K562 (cell line): ENCODE measurements at regions not wholly inside any gene's neighbourhood (a gene's known extent, or its start where the extent isn't known, plus 50 kb on each side); places are given as distances from the start of the nearest gene placed in this dataset.

ENCODE experiments used
- ATAC-seq: fragments of 200-7000 bp; cut with Tn5 transposase; 3 replicates; pipeline ENCODE4 v1.9.1; 2020; ENCODE audit warnings: moderate library complexity
- BruUV-seq: library from RNA; stranded (reverse); fragments of 400-500 nt; replicated peaks from 2 replicates; lab custom pipeline; 2021; lab: Mats Ljungman, UMichigan
- CTCF ChIA-PET: fragments of 300-600 bp; formaldehyde crosslinking; extraction: SDS; loops from one replicate; lab custom pipeline; 2021; ENCODE audit warnings: low intra/inter-chr PET ratio; lab: Yijun Ruan, JAX
- POLR2A ChIA-PET: fragments of 300-600, 350-650 bp; sonication (Branson Sonifier 250); formaldehyde crosslinking; extraction: SDS; loops from one replicate; lab custom pipeline; 2021; ENCODE audit warnings: antibody characterized with exemption, inconsistent platforms; lab: Yijun Ruan, JAX
- DNase-seq, 4 experiments: peaks; one replicate each; pipeline versions ENCODE4 v3.0.0 to v3.0.0-alpha.2; 2011 to 2018; ENCODE audit warnings: low spot score in 3 of 4, mixed read lengths in 3 of 4; ENCODE audit errors: extremely low read depth in 1 of 4
- FAIRE-seq: peaks from 2 replicates; lab custom pipeline; 2011; peaks lifted over from hg19 to GRCh38; lab: Jason Lieb, UNC
- H2AFZ ChIP-seq: 2 replicates; pipeline ENCODE4 v1.6.0; 2011; ENCODE audit warnings: low read depth, low read length, control low read depth, inconsistent platforms
- H3K27ac ChIP-seq: fragments of 200-600 bp; 3 replicates; pipeline ENCODE4 v1.8.0; 2011; ENCODE audit warnings: low read depth, mild to moderate bottlenecking, control low read depth, inconsistent platforms, low read length, moderate library complexity, mixed read lengths; ENCODE audit errors: extremely low read depth
- H3K27me3 ChIP-seq, 2 experiments: fragments of 300-600 bp in 1 of 2; 2 replicates in 1 of 2; 3 replicates in 1 of 2; pipeline versions ENCODE4 v1.6.0 to v1.8.0; 2011; ENCODE audit warnings: inconsistent platforms in 2 of 2, low read length in 2 of 2, mild to moderate bottlenecking in 1 of 2, mixed read lengths in 1 of 2, moderate library complexity in 1 of 2; ENCODE audit not compliant: control insufficient read depth in 2 of 2, insufficient read depth in 2 of 2
- H3K36me3 ChIP-seq: fragments of 300-600 bp; 3 replicates; pipeline ENCODE4 v1.8.0; 2011; ENCODE audit warnings: mild to moderate bottlenecking, low read length, inconsistent platforms; ENCODE audit not compliant: control insufficient read depth, insufficient read depth
- H3K4me1 ChIP-seq, 2 experiments: fragments of 200-600 bp in 1 of 2; replicated peaks in 1 of 2; 2 replicates in 1 of 2; 3 replicates in 1 of 2; pipeline versions ENCODE4 v1.5.1 to v1.8.0; 2011; ENCODE audit warnings: inconsistent platforms in 2 of 2, low read length in 2 of 2, mild to moderate bottlenecking in 1 of 2, mixed read lengths in 1 of 2, moderate library complexity in 1 of 2; ENCODE audit not compliant: control insufficient read depth in 2 of 2, insufficient read depth in 2 of 2
- H3K4me2 ChIP-seq: 2 replicates; pipeline ENCODE4 v1.6.1; 2011; ENCODE audit warnings: low read length, control low read depth, inconsistent platforms, mixed read lengths; ENCODE audit not compliant: insufficient read depth
- H3K4me3 ChIP-seq: fragments of 200-600 bp; sonication (generic), shearing (Covaris generic); 2 replicates; pipeline ENCODE4 v1.5.1; 2016; ENCODE audit warnings: control low read depth, inconsistent platforms
- H3K79me2 ChIP-seq: fragments of 200-600 bp; 3 replicates; pipeline ENCODE4 v1.8.0; 2011; ENCODE audit warnings: low read length, inconsistent platforms; ENCODE audit not compliant: control insufficient read depth, insufficient read depth
- H3K9ac ChIP-seq, 2 experiments: 2 replicates each; pipeline versions ENCODE4 v1.6.0 to v1.6.1; 2011; ENCODE audit warnings: low read depth in 2 of 2, low read length in 2 of 2, control low read depth in 1 of 2, inconsistent platforms in 1 of 2, mild to moderate bottlenecking in 1 of 2, mixed read lengths in 1 of 2; ENCODE audit not compliant: insufficient read depth in 1 of 2
- H3K9me1 ChIP-seq: one replicate; pipeline ENCODE4 v1.6.0; 2011; ENCODE audit warnings: inconsistent platforms, mild to moderate bottlenecking, low read length, moderate library complexity; ENCODE audit not compliant: control insufficient read depth, insufficient read depth
- H3K9me3 ChIP-seq: replicated peaks from 2 replicates; pipeline ENCODE4 v1.5.1; 2011; ENCODE audit warnings: low read depth, low read length, inconsistent platforms; ENCODE audit not compliant: control insufficient read depth, insufficient read depth
- H4K20me1 ChIP-seq: replicated peaks from 2 replicates; pipeline ENCODE4 v1.6.1; 2011; ENCODE audit warnings: low read length, inconsistent platforms, mixed read lengths; ENCODE audit not compliant: control insufficient read depth, insufficient read depth
- FOS ChIP-seq: IDR thresholded peaks from 3 replicates; pipeline ENCODE4 v1.6.1; 2011; ENCODE audit not compliant: insufficient read length; ENCODE audit errors: extremely low read depth
- PCBP2 ChIP-seq: fragments of 200-400 bp; formaldehyde crosslinking; IDR thresholded peaks from 2 replicates; pipeline ENCODE4 v1.6.1; 2018; ENCODE audit warnings: low read length, low read depth, mild to moderate bottlenecking, moderate library complexity; ENCODE audit not compliant: poor library complexity, severe bottlenecking
- SRSF7 ChIP-seq: fragments of 200-400 bp; formaldehyde crosslinking; optimal IDR thresholded peaks from 2 replicates; pipeline ENCODE3; 2017; ENCODE audit warnings: mild to moderate bottlenecking, low read depth, low read length
- TCF7L2 ChIP-seq: fragments of 150-350 bp; IDR thresholded peaks from 2 replicates; pipeline ENCODE4 v1.6.1; 2016; ENCODE audit warnings: low read depth, mild to moderate bottlenecking, low read length, moderate library complexity
- ZNF212 ChIP-seq: fragments of 450-650 bp; formaldehyde crosslinking; IDR thresholded peaks from 2 replicates; pipeline ENCODE4 v1.4.0; 2020; ENCODE audit warnings: mild to moderate bottlenecking
- ZNF263 ChIP-seq: sonication (generic); formaldehyde crosslinking; IDR thresholded peaks from 2 replicates; pipeline ENCODE4 v1.8.0; 2022; ENCODE audit warnings: mild to moderate bottlenecking, missing genetic modification reagents, borderline replicate concordance
- WGBS: fragments of 100-300 bp; shearing (Covaris generic); methylation state at CpG from one replicate; pipeline ENCODE4 v1.1.6; 2016; ENCODE audit warnings: low coverage, mixed read lengths; ENCODE audit not compliant: insufficient coverage; ENCODE audit errors: missing lambda C conversion rate; 5-methylcytosine and 5-hydroxymethylcytosine counted together
- in situ Hi-C: fragments of 300-500 bp; cut with MboI; formaldehyde crosslinking; loops from 4 replicates; pipeline ENCODE4 v1.15.0; 2018; ENCODE audit warnings: inconsistent platforms, mixed read lengths
- intact Hi-C: fragments of 100-400 bp; cut with micrococcal nuclease; formaldehyde crosslinking; loops from 2 replicates; pipeline ENCODE4 v1.14.2; 2022
- TF ChIP-seq, protein P1 (sequence below): IDR thresholded peaks from 2 replicates; pipeline ENCODE4 v1.6.1; 2012; ENCODE audit warnings: low read depth, low read length, improper control_type of control experiment, borderline replicate concordance
- TF ChIP-seq, protein P2 (sequence below): IDR thresholded peaks from 2 replicates; pipeline ENCODE4 v1.6.1; 2016; ENCODE audit warnings: missing genetic modification characterization, missing compliant biosample characterization
- TF ChIP-seq, protein P3 (sequence below): fragments of 250-450 bp; sonication (Bioruptor Pico); IDR thresholded peaks from 2 replicates; pipeline ENCODE4 v1.4.0; 2020; ENCODE audit warnings: borderline replicate concordance
- TF ChIP-seq, protein P4 (sequence below): fragments of 450-650 bp; IDR thresholded peaks from 2 replicates; pipeline ENCODE4 v1.6.1; 2016

DNA sequence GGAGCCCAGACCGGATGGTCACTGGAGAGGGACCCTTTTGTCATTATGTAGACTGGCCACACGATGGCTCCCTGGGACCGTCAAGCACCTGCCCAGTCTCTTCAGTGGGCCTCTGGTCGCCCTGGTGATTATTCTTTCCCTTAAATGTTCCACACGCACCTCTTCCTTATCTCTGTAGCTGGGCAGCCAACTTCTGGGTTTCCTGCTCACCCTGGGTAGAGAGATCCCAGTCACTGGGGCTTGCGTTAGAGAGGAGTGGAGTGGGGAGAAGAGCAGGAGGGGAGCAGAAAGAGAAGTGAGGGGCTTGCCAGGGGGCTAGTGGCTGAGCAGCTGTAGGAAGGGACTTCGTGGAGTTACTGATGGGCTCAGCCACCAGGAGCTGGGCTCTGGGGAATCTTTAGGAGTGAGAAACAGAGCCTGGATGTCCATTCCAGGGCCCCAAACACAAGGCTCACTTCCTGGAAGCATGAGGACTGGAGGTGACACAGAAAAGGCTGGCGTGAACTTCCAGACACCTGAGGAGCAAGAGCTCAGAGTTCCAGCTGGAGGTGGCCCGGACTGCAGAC is 150.1 kb downstream of the DHX35 start (continued):
- TF ChIP-seq, protein P1, sequence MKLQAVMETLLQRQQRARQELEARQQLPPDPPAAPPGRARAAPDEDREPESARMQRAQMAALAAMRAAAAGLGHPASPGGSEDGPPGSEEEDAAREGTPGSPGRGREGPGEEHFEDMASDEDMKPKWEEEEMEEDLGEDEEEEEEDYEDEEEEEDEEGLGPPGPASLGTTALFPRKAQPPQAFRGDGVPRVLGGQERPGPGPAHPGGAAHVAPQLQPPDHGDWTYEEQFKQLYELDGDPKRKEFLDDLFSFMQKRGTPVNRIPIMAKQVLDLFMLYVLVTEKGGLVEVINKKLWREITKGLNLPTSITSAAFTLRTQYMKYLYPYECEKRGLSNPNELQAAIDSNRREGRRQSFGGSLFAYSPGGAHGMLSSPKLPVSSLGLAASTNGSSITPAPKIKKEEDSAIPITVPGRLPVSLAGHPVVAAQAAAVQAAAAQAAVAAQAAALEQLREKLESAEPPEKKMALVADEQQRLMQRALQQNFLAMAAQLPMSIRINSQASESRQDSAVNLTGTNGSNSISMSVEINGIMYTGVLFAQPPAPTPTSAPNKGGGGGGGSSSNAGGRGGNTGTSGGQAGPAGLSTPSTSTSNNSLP: no peak

DNA sequence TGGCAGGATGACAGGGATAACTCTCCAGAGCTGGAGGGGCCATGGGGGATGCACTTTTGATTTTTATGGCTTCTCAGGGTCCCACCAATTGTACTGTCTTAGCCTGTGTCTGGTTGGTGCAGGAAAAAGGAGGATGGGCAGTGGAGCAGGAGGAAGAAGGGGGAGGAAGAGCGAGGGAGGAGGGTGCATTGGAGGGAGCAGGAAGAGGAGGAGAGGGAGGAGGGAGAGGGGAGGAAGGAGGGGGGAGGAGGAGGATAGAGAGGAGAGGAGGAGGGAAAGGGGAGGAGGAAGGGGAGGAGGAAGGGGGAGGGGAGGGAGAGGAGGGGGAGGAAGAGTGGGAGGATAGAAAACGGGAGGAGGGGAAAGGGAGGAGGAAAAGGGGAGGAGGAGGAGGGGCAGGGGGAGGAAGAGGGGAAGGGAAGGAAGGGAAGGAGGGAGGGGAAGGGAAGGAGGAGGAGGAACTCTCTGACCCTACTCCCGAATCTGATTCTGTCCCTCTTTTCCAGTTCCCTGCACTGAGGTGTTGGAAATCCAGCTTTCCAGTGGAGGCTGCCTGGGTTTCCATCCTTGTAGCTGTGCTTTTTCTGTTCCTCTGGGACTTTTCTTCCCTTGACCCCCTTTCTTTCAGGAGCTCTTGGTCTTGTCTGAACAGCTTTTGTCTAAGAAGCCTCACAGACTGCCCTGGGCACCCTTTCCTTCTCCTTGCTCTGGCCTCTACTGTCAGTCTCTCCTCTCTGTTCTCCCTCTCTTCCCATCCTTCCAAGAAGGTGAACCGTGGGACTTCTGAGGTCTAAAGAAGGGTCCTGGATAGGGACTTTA is 149.4 kb downstream of the DHX35 start:
- no peak for ATAC-seq
- Histone ChIP-seq H3K27ac (no peak overlapping the region), H3K9me3 (no peaks in the 10 kb centered on the region), H3K9me1 (no peaks in the 10 kb centered on the region), H3K36me3 (no peaks in the 10 kb centered on the region), H3K27me3 (no peaks in the 10 kb centered on the region), H3K9ac (no peak overlapping the region), H3K79me2 (no peaks in the 10 kb centered on the region), H2AFZ (no peak overlapping the region), H3K4me1 (no peaks in the 10 kb centered on the region), H3K4me3 (no peak overlapping the region), H3K4me2 (no peak overlapping the region), H4K20me1 (no peaks in the 10 kb centered on the region; the same call in 1 of the 2 replicates)
- in situ Hi-C loops (no loop called here), intact Hi-C loops (loop anchor here (5.0 kb wide), 1 partner anchor 156 kb away; no protein-coding TSS in a partner anchor)
- POLR2A ChIA-PET: no interaction called here
- BruUV-seq: no TSS peak
- no peak for DNase-seq
- CTCF ChIA-PET: no interaction called here
- no peak for FAIRE-seq
- 0% methylated on average over 2 of the region's 4 CpGs for WGBS
- peak; percentile 70 for TF ChIP-seq ZNF263 (CRISPR knock-in tag)
- TF ChIP-seq PCBP2: peak; percentile 22
- TF ChIP-seq TCF7L2: no peak
- TF ChIP-seq FOS: no peak
- TF ChIP-seq SRSF7: no peak
- TF ChIP-seq, protein P2, sequence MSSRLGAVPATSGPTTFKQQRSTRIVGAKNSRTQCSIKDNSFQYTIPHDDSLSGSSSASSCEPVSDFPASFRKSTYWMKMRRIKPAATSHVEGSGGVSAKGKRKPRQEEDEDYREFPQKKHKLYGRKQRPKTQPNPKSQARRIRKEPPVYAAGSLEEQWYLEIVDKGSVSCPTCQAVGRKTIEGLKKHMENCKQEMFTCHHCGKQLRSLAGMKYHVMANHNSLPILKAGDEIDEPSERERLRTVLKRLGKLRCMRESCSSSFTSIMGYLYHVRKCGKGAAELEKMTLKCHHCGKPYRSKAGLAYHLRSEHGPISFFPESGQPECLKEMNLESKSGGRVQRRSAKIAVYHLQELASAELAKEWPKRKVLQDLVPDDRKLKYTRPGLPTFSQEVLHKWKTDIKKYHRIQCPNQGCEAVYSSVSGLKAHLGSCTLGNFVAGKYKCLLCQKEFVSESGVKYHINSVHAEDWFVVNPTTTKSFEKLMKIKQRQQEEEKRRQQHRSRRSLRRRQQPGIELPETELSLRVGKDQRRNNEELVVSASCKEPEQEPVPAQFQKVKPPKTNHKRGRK (tag): 0 out of 2 replicates have a peak, but pooled peaks have one; percentile 27
- TF ChIP-seq, protein P3, sequence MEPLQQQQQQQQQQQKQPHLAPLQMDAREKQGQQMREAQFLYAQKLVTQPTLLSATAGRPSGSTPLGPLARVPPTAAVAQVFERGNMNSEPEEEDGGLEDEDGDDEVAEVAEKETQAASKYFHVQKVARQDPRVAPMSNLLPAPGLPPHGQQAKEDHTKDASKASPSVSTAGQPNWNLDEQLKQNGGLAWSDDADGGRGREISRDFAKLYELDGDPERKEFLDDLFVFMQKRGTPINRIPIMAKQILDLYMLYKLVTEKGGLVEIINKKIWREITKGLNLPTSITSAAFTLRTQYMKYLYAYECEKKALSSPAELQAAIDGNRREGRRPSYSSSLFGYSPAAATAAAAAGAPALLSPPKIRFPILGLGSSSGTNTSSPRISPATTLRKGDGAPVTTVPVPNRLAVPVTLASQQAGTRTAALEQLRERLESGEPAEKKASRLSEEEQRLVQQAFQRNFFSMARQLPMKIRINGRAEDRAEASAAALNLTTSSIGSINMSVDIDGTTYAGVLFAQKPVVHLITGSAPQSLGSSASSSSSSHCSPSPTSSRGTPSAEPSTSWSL (CRISPR knock-in tag): no peak
- no peak for TF ChIP-seq ZNF212 (CRISPR knock-in tag)
- TF ChIP-seq, protein P4, sequence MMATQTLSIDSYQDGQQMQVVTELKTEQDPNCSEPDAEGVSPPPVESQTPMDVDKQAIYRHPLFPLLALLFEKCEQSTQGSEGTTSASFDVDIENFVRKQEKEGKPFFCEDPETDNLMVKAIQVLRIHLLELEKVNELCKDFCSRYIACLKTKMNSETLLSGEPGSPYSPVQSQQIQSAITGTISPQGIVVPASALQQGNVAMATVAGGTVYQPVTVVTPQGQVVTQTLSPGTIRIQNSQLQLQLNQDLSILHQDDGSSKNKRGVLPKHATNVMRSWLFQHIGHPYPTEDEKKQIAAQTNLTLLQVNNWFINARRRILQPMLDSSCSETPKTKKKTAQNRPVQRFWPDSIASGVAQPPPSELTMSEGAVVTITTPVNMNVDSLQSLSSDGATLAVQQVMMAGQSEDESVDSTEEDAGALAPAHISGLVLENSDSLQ: no peak
